SK-N-SH (cell line): ENCODE measurements at regions not wholly inside any gene's neighbourhood (a gene's known extent, or its start where the extent isn't known, plus 50 kb on each side); places are given as distances from the start of the nearest gene placed in this dataset.

Experiments used
- CTCF ChIA-PET: fragments of 300-600, 350-600 bp; formaldehyde crosslinking; extraction: SDS; loops from one replicate; lab custom pipeline; 2021; lab: Yijun Ruan, JAX
- POLR2A ChIA-PET: fragments of 350-600 bp; sonication (Branson Sonifier 250); formaldehyde crosslinking; extraction: SDS; loops from one replicate; lab custom pipeline; 2020; ENCODE audit warnings: antibody characterized with exemption, inconsistent platforms; lab: Yijun Ruan, JAX
- DNase-seq: peaks from one replicate; pipeline ENCODE4 v3.0.0; 2012
- H2AFZ ChIP-seq: fragments of 200-600 bp; sonication (generic); 2 replicates; pipeline ENCODE4 v1.8.1; 2016; ENCODE audit warnings: antibody characterized with exemption, mild to moderate bottlenecking, low read depth
- H3F3A ChIP-seq: fragments of 200-600 bp; sonication (generic); replicated peaks from 2 replicates; pipeline ENCODE3; 2016; ENCODE audit warnings: antibody characterized with exemption, mild to moderate bottlenecking; ENCODE audit not compliant: insufficient read depth
- H3K27ac ChIP-seq, 2 experiments: fragments of 200-500 bp in 1 of 2; fragments of 200-600 bp in 1 of 2; sonication (Bioruptor generic) in 1 of 2; sonication (generic), shearing (Covaris generic) in 1 of 2; 2 replicates each; pipeline versions ENCODE4 v1.5.1 to v1.6.1; 2014 to 2016; ENCODE audit warnings: low read depth in 2 of 2, inconsistent platforms in 1 of 2, low read length in 1 of 2, mild to moderate bottlenecking in 1 of 2, mixed read lengths in 1 of 2
- H3K27me3 ChIP-seq: fragments of 200-600 bp; sonication (generic), shearing (Covaris generic); 2 replicates; pipeline ENCODE4 v1.6.1; 2016; ENCODE audit warnings: mixed run types; ENCODE audit not compliant: insufficient read depth
- H3K36me3 ChIP-seq, 2 experiments: fragments of 200-500 bp in 1 of 2; fragments of 200-600 bp in 1 of 2; sonication (Bioruptor generic) in 1 of 2; sonication (generic) in 1 of 2; replicated peaks in 1 of 2; 2 replicates each; pipeline versions ENCODE3 to v1.5.1; 2014 to 2016; ENCODE audit warnings: low read length in 1 of 2, mild to moderate bottlenecking in 1 of 2; ENCODE audit not compliant: insufficient read depth in 2 of 2, control insufficient read depth in 1 of 2
- H3K4me1 ChIP-seq, 2 experiments: fragments of 200-500 bp in 1 of 2; fragments of 200-600 bp in 1 of 2; sonication (Bioruptor generic) in 1 of 2; sonication (generic), shearing (Covaris generic) in 1 of 2; 2 replicates each; pipeline versions ENCODE4 v1.5.1 to v1.6.1; 2014 to 2016; ENCODE audit warnings: low read depth in 1 of 2, low read length in 1 of 2, mixed run types in 1 of 2; ENCODE audit not compliant: insufficient read depth in 2 of 2, control insufficient read depth in 1 of 2
- H3K4me2 ChIP-seq: fragments of 200-600 bp; sonication (generic), shearing (Covaris generic); 2 replicates; pipeline ENCODE4 v1.6.1; 2017; ENCODE audit warnings: mixed run types
- H3K4me3 ChIP-seq, 2 experiments: fragments of 200-500 bp in 1 of 2; fragments of 200-600 bp in 1 of 2; sonication (Bioruptor generic) in 1 of 2; sonication (generic), shearing (Covaris generic) in 1 of 2; 2 replicates each; pipeline versions ENCODE4 v1.5.1 to v1.8.1; 2014 to 2016; ENCODE audit warnings: low read depth in 2 of 2, inconsistent platforms in 1 of 2, low read length in 1 of 2, mild to moderate bottlenecking in 1 of 2, mixed read lengths in 1 of 2, moderate library complexity in 1 of 2
- H3K79me2 ChIP-seq: fragments of 200-600 bp; sonication (generic); 2 replicates; pipeline ENCODE4 v1.8.1; 2017; ENCODE audit warnings: mild to moderate bottlenecking; ENCODE audit not compliant: insufficient read depth
- H3K9ac ChIP-seq: fragments of 200-600 bp; sonication (generic); 2 replicates; pipeline ENCODE4 v1.6.1; 2017; ENCODE audit warnings: mixed run types
- H3K9me2 ChIP-seq: fragments of 200-600 bp; sonication (generic); 2 replicates; pipeline ENCODE4 v1.6.1; 2017; ENCODE audit warnings: mixed run types
- H3K9me3 ChIP-seq: fragments of 200-600 bp; sonication (generic); 2 replicates; pipeline ENCODE4 v1.6.1; 2017; ENCODE audit warnings: mixed run types, mild to moderate bottlenecking, moderate library complexity
- H4K20me1 ChIP-seq: fragments of 200-600 bp; sonication (generic); 2 replicates; pipeline ENCODE4 v1.6.1; 2017; ENCODE audit warnings: mild to moderate bottlenecking, mixed run types; ENCODE audit not compliant: insufficient read depth
- CTCF ChIP-seq: fragments of 200-600 bp; sonication (generic); IDR thresholded peaks from 2 replicates; pipeline ENCODE4 v1.6.1; 2017; ENCODE audit warnings: antibody characterized with exemption, mild to moderate bottlenecking, moderate library complexity
- EP300 ChIP-seq, 2 experiments: IDR thresholded peaks; 2 replicates each; pipeline versions ENCODE4 v1.4.0 to v1.6.1; 2012; ENCODE audit warnings: borderline replicate concordance in 1 of 2, low read depth in 1 of 2, low read length in 1 of 2
- EZH2phosphoT487 ChIP-seq: fragments of 200-600 bp; sonication (generic); IDR thresholded peaks from 2 replicates; pipeline ENCODE4 v1.6.1; 2017; ENCODE audit warnings: low read depth, mixed run types, mild to moderate bottlenecking, antibody characterized with exemption, moderate library complexity, borderline replicate concordance
- FOXJ3 ChIP-seq: sonication (generic); formaldehyde crosslinking; IDR thresholded peaks from 2 replicates; pipeline ENCODE4 v1.5.1; 2020; ENCODE audit warnings: mild to moderate bottlenecking, missing genetic modification reagents
- FOXM1 ChIP-seq: IDR thresholded peaks from 2 replicates; pipeline ENCODE4 v1.4.0; 2012; ENCODE audit warnings: low read depth, mild to moderate bottlenecking
- GABPA ChIP-seq: IDR thresholded peaks from 2 replicates; pipeline ENCODE4 v1.4.0; 2012; ENCODE audit warnings: low read depth, mild to moderate bottlenecking
- GATA2 ChIP-seq: sonication (generic); formaldehyde crosslinking; IDR thresholded peaks from 2 replicates; pipeline ENCODE4 v1.5.0; 2020; ENCODE audit warnings: mild to moderate bottlenecking, missing genetic modification reagents
- MAX ChIP-seq: IDR thresholded peaks from 2 replicates; pipeline ENCODE4 v1.4.0; 2012; ENCODE audit warnings: low read depth
- MEF2A ChIP-seq: IDR thresholded peaks from 2 replicates; pipeline ENCODE4 v1.4.0; 2012; ENCODE audit warnings: low read depth, borderline replicate concordance
- NFIC ChIP-seq: IDR thresholded peaks from 2 replicates; pipeline ENCODE4 v1.4.0; 2012; ENCODE audit warnings: borderline replicate concordance
- NRF1 ChIP-seq: IDR thresholded peaks from 2 replicates; pipeline ENCODE4 v1.6.1; 2012; ENCODE audit warnings: low read depth, mild to moderate bottlenecking, low read length
- RAD21 ChIP-seq: IDR thresholded peaks from 2 replicates; pipeline ENCODE4 v1.6.1; 2012; ENCODE audit warnings: mild to moderate bottlenecking, low read length
- RCOR1 ChIP-seq: fragments of 150-350 bp; IDR thresholded peaks from 2 replicates; pipeline ENCODE4 v1.6.1; 2017; ENCODE audit warnings: antibody characterized with exemption, low read length
- RFX5 ChIP-seq: IDR thresholded peaks from 2 replicates; pipeline ENCODE4 v1.6.1; 2012; ENCODE audit warnings: mild to moderate bottlenecking, improper control_type of control experiment, low read length
- SIN3A ChIP-seq: IDR thresholded peaks from 2 replicates; pipeline ENCODE4 v1.6.1; 2012; ENCODE audit warnings: low read depth, mild to moderate bottlenecking, low read length, moderate library complexity, borderline replicate concordance
- TAF1 ChIP-seq: IDR thresholded peaks from 2 replicates; pipeline ENCODE4 v1.6.1; 2012; ENCODE audit warnings: low read depth, mild to moderate bottlenecking, low read length, moderate library complexity, borderline replicate concordance
- TCF12 ChIP-seq: IDR thresholded peaks from 2 replicates; pipeline ENCODE4 v1.4.0; 2012
- TEAD4 ChIP-seq: IDR thresholded peaks from 2 replicates; pipeline ENCODE4 v1.4.0; 2012; ENCODE audit warnings: mild to moderate bottlenecking, borderline replicate concordance; ENCODE audit not compliant: insufficient read depth
- USF1 ChIP-seq: IDR thresholded peaks from 2 replicates; pipeline ENCODE4 v1.4.0; 2012; ENCODE audit warnings: low read depth, borderline replicate concordance
- USF2 ChIP-seq: fragments of 150-350 bp; IDR thresholded peaks from 2 replicates; pipeline ENCODE4 v1.6.1; 2017; ENCODE audit warnings: antibody characterized with exemption, low read length, low read depth, borderline replicate concordance
- ZBTB33 ChIP-seq: IDR thresholded peaks from 2 replicates; pipeline ENCODE4 v1.4.0; 2012; ENCODE audit warnings: low read depth, borderline replicate concordance
- WGBS: methylation state at CpG from one replicate; pipeline ENCODE4 v1.1.6; 2017; ENCODE audit warnings: low lambda C conversion rate; 5-methylcytosine and 5-hydroxymethylcytosine counted together

- Histone ChIP-seq H3K4me2 (no peak overlapping the region), H3K4me1 (no peaks in the 10 kb centered on the region), H4K20me1 (no peaks in the 10 kb centered on the region), H3K9ac (no peak overlapping the region), H3K79me2 (no peaks in the 10 kb centered on the region), H3K27me3 (peaks cover 13% of the 10 kb centered on the region; the same call in 1 of the 2 replicates), H3K4me3 (no peak overlapping the region), H3K9me2 (no peaks in the 10 kb centered on the region), H3K36me3 (no peaks in the 10 kb centered on the region), H3K9me3 (no peaks in the 10 kb centered on the region), H3K27ac (no peak overlapping the region), H2AFZ (no peak overlapping the region), H3F3A (no peaks in the 10 kb centered on the region)
- CTCF ChIA-PET, result interaction anchor here (0.7 kb wide), 1 partner anchor 9 kb away, joined by 3 read pairs; no protein-coding TSS in a partner anchor
- DNase-seq, result no peak
- POLR2A ChIA-PET, result no interaction called here
- TF ChIP-seq RFX5 (no peak), TCF12 (no peak), SIN3A (no peak), NFIC (no peak), CTCF (no peak), USF1 (no peak), FOXM1 (no peak), FOXJ3 (CRISPR knock-in tag) (no peak), MEF2A (no peak), GATA2 (CRISPR knock-in tag) (no peak), TAF1 (no peak), EP300 (IDR thresholded peaks at IDR 0.05; ENCODE audit: borderline replicate concordance in 1 of 2, low read depth in 1 of 2, low read length in 1 of 2) (no peak), MAX (no peak)
- WGBS, result 9% methylated on average over 1 of the region's 2 CpGs
These were observed 137.8 kb downstream of the UQCRFS1 start for GRCh38 chr19:29075149-29075548.

GRCh38 chr19:29074579-29074978, 138.4 kb downstream of the UQCRFS1 start:
- H3K9ac ChIP-seq, result no peak overlapping the region
- TF ChIP-seq RAD21, result no peak
- no peak for TF ChIP-seq EZH2phosphoT487
- TF ChIP-seq TEAD4, result no peak
- no peak for TF ChIP-seq MAX
- TF ChIP-seq TCF12, result no peak
- TF ChIP-seq NRF1, result no peak
- TF ChIP-seq USF2, result no peak
- no peak for TF ChIP-seq RCOR1
- TF ChIP-seq FOXJ3 (CRISPR knock-in tag), result no peak
- no peak for TF ChIP-seq ZBTB33
- TF ChIP-seq TAF1, result no peak
- no peak for TF ChIP-seq GABPA
- TF ChIP-seq RFX5, result no peak

More at GRCh38 chr19:29074579-29074978, 138.4 kb downstream of the UQCRFS1 start:
- ChIA-PET CTCF (no interaction called here), POLR2A (no interaction called here)
- Histone ChIP-seq H3K79me2 (no peaks in the 10 kb centered on the region), H3K27me3 (peaks cover 8% of the 10 kb centered on the region; the same call in 1 of the 2 replicates), H3K4me2 (no peak overlapping the region), H3K36me3 (no peaks in the 10 kb centered on the region), H3K9me3 (no peaks in the 10 kb centered on the region), H4K20me1 (no peaks in the 10 kb centered on the region), H3K4me1 (no peaks in the 10 kb centered on the region), H3F3A (no peaks in the 10 kb centered on the region), H3K9me2 (no peaks in the 10 kb centered on the region), H3K4me3 (no peak overlapping the region), H3K27ac (no peak overlapping the region), H2AFZ (no peak overlapping the region)
- 4% methylated on average over 5 of the region's 5 CpGs for WGBS
- no peak for DNase-seq
